Inflammatory macrophage (primary cell): ENCODE measurements at regions not wholly inside any gene's neighbourhood (a gene's known extent, or its start where the extent isn't known, plus 50 kb on each side); places are given as distances from the start of the nearest gene placed in this dataset.
"Not testable (repeated sequence)": the region's sequence is repeated elsewhere in the genome, so short reads cannot be mapped to it uniquely, and the experiment has no call there.

Source experiments
- DNase-seq, 2 donors: peaks; one replicate each; pipeline ENCODE4 v3.0.0-alpha.2; 2020 to 2022

DNA sequence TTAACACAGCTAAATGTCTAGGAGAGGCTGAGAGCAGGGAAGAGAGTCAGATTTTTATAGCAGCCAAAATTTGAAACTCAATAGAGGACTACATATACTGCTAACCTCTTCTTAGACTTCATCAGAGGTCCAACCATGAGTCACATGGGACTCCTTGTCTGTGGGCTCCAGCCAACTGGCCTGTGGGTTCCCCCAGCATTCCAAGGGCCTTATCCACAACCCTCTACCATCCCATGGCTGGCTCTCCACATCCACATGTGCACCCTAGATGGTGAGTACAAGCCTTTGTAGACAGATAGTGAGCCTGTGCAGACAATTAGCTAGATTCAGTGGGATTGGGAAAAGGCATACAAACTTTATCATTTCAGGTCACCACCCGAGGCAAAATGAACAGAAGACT lies 901.9 kb upstream of the ZEB2 start:
- DNase-seq: no peak

DNA sequence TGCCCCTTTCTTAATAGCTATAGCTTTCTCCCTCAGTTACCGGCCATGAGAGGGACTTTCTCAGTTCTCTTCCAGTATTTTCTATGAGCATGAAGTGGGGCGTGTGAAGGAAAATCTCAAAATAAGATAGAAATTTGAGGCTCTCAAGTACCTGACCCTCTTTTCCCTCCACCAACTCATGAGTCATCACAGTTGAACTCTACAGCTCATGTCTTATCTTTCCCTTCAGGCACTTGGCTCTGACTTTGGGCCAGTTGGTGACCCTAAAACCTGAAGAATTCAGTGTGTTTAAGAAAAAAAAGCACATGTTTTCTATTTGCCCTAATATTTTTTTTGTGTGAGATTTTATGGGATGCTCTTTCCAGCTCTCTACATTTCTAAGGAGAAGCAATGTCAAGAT lies 896.7 kb upstream of the ZEB2 start:
- DNase-seq: no peak

DNA sequence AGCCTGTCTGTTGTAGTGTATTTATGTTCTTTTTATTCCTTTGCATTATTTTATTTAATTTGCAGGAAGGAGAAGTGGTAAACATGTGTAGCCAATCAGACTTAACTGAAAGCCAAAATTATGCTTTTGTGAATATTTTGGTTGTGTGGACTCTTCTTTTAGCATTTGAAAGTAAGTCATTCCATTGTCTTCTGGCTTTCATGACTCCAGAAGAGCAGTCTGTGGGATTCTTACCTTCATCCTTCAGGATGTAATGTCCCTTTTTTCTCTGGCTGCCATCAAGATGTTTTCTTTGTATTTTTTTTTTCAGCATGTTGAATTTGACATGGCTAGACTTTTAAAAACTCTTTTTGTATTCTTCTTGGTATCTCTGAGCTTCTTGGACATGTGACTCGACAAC lies 895.2 kb upstream of the ZEB2 start:
- no peak for DNase-seq

GRCh38 chr2:145413261-145414030 lies 893.5 kb upstream of the ZEB2 start:
- peak; percentile 13 to 37 for DNase-seq

GRCh38 chr2:145412155-145412554 lies 892.2 kb upstream of the ZEB2 start:
- DNase-seq: no peak

DNA sequence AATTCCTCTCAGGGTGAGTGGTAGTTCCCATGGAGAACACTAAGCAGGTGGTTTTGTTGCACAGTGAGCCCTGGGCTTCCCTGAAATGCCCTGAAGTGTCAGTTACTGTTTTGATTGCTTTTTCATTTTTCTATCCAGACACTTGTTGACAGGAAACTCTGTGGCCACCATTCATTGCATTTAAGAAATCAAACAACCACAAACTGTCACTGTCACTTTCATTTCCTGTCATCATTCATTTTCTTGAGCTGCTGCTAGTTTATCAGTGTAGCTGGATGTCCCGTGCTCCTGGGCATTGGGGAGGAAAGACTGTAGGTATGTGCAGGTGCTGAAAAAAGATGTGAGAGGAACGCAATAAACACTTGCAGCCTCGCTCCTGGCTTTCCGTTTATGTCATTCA lies 891.6 kb upstream of the ZEB2 start:
- DNase-seq: peak; percentile 22 to 71

- no peak for DNase-seq
These were observed 890.2 kb upstream of the ZEB2 start for GRCh38 chr2:145410086-145410485.

- no peak for DNase-seq
These were observed 889.1 kb upstream of the ZEB2 start for GRCh38 chr2:145408980-145409379.

DNA sequence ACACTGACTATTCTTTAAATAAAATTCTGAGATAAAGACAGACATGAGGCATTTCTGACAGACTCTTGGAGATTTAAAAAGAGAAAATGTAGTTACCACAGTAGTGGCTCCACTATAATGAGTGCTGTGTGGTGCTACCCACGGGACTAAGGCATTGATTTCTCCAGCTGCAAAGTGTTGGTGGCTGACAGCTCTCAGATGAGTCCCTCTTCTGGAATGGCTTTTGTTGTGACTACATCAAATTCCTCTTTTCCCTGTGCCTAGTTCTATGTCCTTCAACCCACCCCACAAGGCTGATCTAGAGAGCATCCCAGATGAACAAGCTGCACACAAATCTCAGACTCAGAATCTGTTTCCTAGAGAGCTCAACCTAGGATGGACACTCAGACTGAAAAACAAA lies 884.8 kb upstream of the ZEB2 start:
- no peak for DNase-seq

DNA sequence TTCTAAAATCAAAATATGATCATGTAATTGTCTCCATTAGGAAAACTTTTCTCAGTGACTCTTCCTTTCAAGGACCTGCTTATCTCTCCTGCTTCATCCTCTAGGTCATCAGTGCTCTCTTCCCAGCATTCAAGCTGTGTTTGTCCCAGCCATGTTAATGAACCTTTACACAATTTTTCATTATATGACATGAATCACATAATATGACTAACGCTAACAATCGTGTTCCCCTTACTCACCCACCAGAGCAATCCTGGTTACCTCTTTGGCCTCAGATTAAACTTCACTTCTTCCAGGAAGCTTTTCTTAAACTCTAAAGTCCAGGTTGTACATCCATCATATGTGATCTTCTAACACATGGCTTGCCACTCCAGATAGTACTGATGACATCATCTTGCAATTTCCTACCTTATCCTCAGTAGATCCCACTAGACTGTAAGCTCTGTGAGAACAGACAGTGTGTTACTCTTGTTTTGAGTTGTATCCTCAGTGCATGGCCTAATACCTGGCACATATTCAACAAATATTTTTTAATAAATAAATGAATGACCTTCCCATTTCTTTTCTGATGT lies 882.9 kb upstream of the ZEB2 start:
- DNase-seq: no peak

DNA sequence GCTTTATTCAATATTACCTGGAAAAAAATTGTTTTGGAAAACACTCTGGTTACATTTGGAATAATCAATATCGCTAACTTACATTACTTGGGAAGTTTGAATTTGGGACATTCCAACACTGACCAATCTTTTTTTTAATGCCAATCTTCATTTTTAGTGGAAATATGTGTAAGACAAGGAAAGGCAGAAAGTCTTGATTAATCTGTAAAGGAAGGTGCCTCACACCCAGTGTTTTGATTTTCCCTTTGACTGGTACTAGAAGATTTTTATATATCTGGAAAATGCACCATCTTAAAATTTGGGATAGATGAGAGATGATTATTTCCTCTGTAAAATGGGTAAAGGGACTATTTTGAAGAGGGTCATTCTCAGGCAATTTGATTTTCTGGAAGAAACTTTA lies 879.2 kb upstream of the ZEB2 start:
- no peak for DNase-seq

DNA sequence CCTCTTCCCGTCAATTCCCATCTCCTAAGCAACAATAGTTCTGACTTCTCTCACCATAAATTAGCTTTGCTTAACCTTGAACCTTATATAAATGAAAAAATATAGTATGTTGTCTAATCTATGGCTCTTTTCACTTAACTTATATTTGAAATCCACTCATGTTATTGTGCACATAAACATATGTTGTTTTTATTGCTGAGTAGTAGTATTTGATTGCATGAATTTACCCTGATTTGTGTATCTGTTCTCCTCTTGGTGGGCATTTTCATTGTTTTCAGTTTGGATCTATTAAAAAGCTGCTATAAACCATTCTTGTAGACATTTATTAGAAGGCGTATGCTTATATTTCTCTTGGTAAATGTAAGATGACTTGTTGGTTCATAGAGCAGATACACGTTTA lies 874.3 kb upstream of the ZEB2 start:
- DNase-seq: no peak

- no peak for DNase-seq
These were observed 867.1 kb upstream of the ZEB2 start for GRCh38 chr2:145386973-145387372.

- DNase-seq: no peak
These were observed 864.0 kb upstream of the ZEB2 start for GRCh38 chr2:145383961-145384360.

- DNase-seq: no peak
These were observed 860.6 kb upstream of the ZEB2 start for GRCh38 chr2:145380436-145381017.

- no peak for DNase-seq
These were observed 860.0 kb upstream of the ZEB2 start for GRCh38 chr2:145379934-145380333.

DNA sequence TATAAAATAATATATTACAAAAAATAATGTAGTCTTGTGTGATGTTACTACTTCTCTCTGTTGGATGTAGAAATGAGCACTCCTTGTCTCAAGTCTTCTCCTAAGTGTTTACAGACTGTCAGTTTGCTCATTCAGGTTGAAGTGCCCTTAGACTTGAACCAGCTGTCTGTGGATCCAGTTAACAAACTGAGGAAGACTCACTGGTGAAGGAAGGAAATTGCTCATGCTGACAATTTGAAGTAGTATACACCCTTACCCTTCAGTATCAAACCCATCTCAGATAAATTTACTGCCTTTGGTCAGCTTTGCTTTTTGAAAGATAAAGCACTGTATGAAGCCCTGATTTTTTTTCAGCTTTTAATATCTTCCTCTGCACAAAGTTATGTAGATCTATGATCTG lies 854.2 kb upstream of the ZEB2 start:
- no peak for DNase-seq

DNA sequence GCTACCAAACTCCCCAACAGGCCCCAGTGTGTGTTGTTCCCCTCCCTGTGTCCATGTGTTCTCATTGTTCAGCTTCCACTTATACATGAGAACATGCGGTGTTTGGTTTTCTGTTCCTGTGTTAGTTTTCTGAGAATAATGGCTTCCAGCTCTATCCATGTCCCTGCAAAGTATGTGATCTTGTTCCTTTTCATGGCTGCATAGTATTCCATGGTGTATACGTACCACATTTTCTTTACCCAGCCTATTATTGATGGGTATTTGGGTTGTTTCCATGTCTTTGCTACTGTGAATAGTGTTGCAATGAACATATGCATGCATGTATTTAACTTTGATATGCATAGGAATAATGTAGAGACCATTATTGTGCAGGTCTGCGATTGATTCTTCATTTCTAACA lies 847.4 kb upstream of the ZEB2 start:
- DNase-seq: not testable (repeated sequence)

GRCh38 chr2:145366341-145366740 lies 846.4 kb upstream of the ZEB2 start:
- no peak for DNase-seq

DNA sequence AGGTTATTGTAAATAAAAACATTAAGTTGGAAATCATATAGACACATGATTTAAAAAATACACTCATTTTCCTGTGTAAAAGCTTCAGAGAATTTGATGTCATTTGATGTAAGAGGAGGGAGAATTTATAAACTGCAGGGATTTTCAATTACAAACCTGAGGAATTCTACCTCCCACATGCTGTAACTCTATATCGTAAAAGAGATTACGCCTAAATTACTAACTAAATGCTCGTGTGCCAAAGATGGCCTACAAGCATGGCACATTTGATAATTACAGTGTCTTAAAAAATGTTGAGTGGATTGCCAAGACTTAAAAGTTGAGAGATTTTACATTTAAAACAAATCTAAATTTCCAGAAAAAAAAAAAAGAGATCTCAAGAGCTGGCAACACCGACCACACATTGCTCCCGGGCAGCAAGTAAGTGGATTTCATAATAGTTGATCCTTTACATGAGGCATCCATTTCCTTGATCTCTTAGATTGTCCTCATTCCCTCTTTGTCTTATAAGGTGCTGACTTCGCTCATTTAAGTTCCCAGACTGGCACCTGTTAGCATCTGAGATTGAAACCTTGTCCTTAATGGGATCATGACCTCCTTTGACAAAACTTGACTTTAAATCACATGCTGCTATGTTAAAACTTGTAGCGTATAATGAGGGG lies 840.3 kb upstream of the ZEB2 start:
- DNase-seq: no peak

GRCh38 chr2:145359561-145359960 lies 839.6 kb upstream of the ZEB2 start:
- DNase-seq: no peak

DNA sequence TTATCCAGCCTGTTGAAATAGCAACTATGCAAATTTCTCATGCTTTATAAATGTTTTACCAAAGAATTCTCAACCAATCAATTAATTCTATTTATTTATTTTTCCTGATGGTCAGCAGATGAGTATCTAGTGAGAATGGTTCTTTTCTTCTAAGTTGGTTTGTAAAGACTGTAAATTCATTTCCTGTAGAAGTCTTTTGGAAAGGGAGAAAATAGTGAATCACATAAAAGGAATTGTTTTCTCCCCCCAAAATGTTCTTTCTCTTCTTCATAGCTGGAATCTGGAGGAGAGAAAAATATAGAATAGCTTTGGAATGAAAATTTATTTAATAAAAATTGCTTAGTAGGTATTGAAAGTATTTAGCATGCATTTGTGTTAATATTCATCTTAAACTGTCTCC lies 836.1 kb upstream of the ZEB2 start:
- no peak for DNase-seq

GRCh38 chr2:145352484-145352883 lies 832.6 kb upstream of the ZEB2 start:
- no peak for DNase-seq
